Endothelial cell of umbilical vein (primary cell): ENCODE measurements at regions not wholly inside any gene's neighbourhood (a gene's known extent, or its start where the extent isn't known, plus 50 kb on each side); places are given as distances from the start of the nearest gene placed in this dataset.

Source experiments
- BruUV-seq: library from RNA; stranded (reverse); fragments of 400-500 nt; replicated peaks from 2 replicates; lab custom pipeline; 2021; lab: Mats Ljungman, UMichigan
- CTCF ChIA-PET: fragments of 300-600, 350-600 bp; sonication (Branson Sonifier 250); formaldehyde crosslinking; loops from one replicate; lab custom pipeline; 2021; ENCODE audit warnings: antibody characterized with exemption, inconsistent platforms; lab: Charles Lee
- POLR2A ChIA-PET: fragments of 300-600, 350-600 bp; sonication (Branson Sonifier 250); formaldehyde crosslinking; loops from one replicate; lab custom pipeline; 2021; ENCODE audit warnings: antibody characterized with exemption, inconsistent platforms; lab: Charles Lee
- DNase-seq: peaks from one replicate; pipeline ENCODE4 v3.0.0-alpha.2; 2011; ENCODE audit warnings: low read depth, low spot score
- FAIRE-seq: peaks from 2 replicates; lab custom pipeline; 2011; peaks lifted over from hg19 to GRCh38; lab: Jason Lieb, UNC
- H2AFZ ChIP-seq: 2 replicates; pipeline ENCODE4 v1.6.0; 2012; ENCODE audit warnings: low read depth, low read length, control low read depth, inconsistent platforms
- H3K27ac ChIP-seq: 2 replicates; pipeline ENCODE4 v1.5.1; 2011; ENCODE audit warnings: low read depth, mild to moderate bottlenecking, control low read depth, low read length, moderate library complexity; ENCODE audit not compliant: insufficient read depth
- H3K27me3 ChIP-seq, 2 experiments: 2 replicates each; pipeline versions ENCODE4 v1.6.0 to v1.6.1; 2011; ENCODE audit warnings: low read length in 2 of 2, mixed read lengths in 1 of 2; ENCODE audit not compliant: control insufficient read depth in 2 of 2, insufficient read depth in 2 of 2
- H3K36me3 ChIP-seq, 2 experiments: 2 replicates in 1 of 2; 3 replicates in 1 of 2; pipeline ENCODE4 v1.5.1; 2011; ENCODE audit warnings: low read length in 2 of 2, mild to moderate bottlenecking in 1 of 2, moderate library complexity in 1 of 2; ENCODE audit not compliant: control insufficient read depth in 2 of 2, insufficient read depth in 2 of 2; ENCODE audit errors: extremely low read depth in 1 of 2
- H3K4me1 ChIP-seq: 3 replicates; pipeline ENCODE4 v1.5.1; 2011; ENCODE audit warnings: mild to moderate bottlenecking, low read length; ENCODE audit not compliant: control insufficient read depth, insufficient read depth; ENCODE audit errors: extremely low read depth
- H3K4me2 ChIP-seq: 2 replicates; pipeline ENCODE4 v1.6.1; 2011; ENCODE audit warnings: low read length, control low read depth, mixed read lengths; ENCODE audit not compliant: insufficient read depth
- H3K4me3 ChIP-seq, 3 experiments: fragments of 200-600 bp in 1 of 3; sonication (generic), shearing (Covaris generic) in 1 of 3; replicated peaks in 1 of 3; 2 replicates each; pipeline ENCODE4 v1.5.1; 2011 to 2016; ENCODE audit warnings: control low read depth in 3 of 3, low read length in 3 of 3, mild to moderate bottlenecking in 2 of 3, inconsistent platforms in 1 of 3, low read depth in 1 of 3, moderate library complexity in 1 of 3; ENCODE audit not compliant: insufficient read depth in 1 of 3
- H3K79me2 ChIP-seq: 2 replicates; pipeline ENCODE4 v1.6.0; 2012; ENCODE audit warnings: low read length, inconsistent platforms; ENCODE audit not compliant: control insufficient read depth, insufficient read depth
- H3K9ac ChIP-seq: replicated peaks from 2 replicates; pipeline ENCODE3; 2011; ENCODE audit warnings: low read length, control low read depth; ENCODE audit not compliant: insufficient read depth; ENCODE audit errors: extremely low read depth
- H3K9me1 ChIP-seq: replicated peaks from 3 replicates; pipeline ENCODE4 v1.6.0; 2011; ENCODE audit warnings: mild to moderate bottlenecking, low read length; ENCODE audit not compliant: control insufficient read depth, insufficient read depth; ENCODE audit errors: extremely low read depth
- H3K9me3 ChIP-seq: replicated peaks from 2 replicates; pipeline ENCODE4 v1.5.1; 2012; ENCODE audit warnings: low read length, inconsistent platforms; ENCODE audit not compliant: control insufficient read depth, insufficient read depth
- H4K20me1 ChIP-seq: replicated peaks from 2 replicates; pipeline ENCODE3; 2011; ENCODE audit warnings: mild to moderate bottlenecking, low read length; ENCODE audit not compliant: control insufficient read depth, insufficient read depth; ENCODE audit errors: extremely low read depth
- EZH2 ChIP-seq: IDR thresholded peaks from 2 replicates; pipeline ENCODE4 v1.6.1; 2012; ENCODE audit warnings: borderline replicate concordance, low read depth, mild to moderate bottlenecking, moderate library complexity, low read length, inconsistent platforms; ENCODE audit not compliant: severe bottlenecking
- GATA2 ChIP-seq: IDR thresholded peaks from 2 replicates; pipeline ENCODE4 v1.7.0; 2011; ENCODE audit warnings: low read depth, mild to moderate bottlenecking, moderate library complexity, mixed read lengths, low read length; ENCODE audit not compliant: insufficient read length, insufficient read depth
- JUN ChIP-seq: IDR thresholded peaks from 2 replicates; pipeline ENCODE4 v1.6.1; 2011; ENCODE audit warnings: borderline replicate concordance, low read depth; ENCODE audit not compliant: insufficient read length, insufficient read depth
- dilution Hi-C: fragments of 300-500 bp; cut with MboI; formaldehyde crosslinking; loops from one replicate; pipeline ENCODE4 v1.15.0; 2019; ENCODE audit warnings: low sequenced_read_pairs; ENCODE audit not compliant: extremely low pct_ligation_motif_present
- intact Hi-C: fragments of 100-400 bp; cut with micrococcal nuclease; formaldehyde crosslinking; loops from one replicate; pipeline ENCODE4 v1.10.0; 2022

DNA sequence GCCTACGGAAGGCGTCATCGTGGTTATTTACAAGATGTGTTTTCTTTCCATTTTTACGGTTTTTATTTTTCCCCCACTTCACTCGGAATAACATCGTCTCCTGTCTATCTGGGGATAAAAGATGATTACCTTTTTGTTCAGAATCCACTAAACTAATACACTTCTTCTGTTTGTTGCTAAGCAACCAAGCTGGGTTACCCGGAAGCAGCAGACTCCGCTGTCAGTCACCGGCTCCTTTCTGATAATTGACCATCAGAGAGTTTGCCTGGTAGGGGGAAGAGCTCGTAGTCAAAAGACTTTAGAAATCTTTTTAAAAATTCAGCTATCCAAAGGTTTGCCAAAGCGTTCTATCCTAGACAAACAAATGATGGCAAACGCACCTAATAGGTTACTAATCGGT lies 75.0 kb upstream of the SFMBT2 start:
- no peak for DNase-seq
- ChIA-PET CTCF (no interaction called here), POLR2A (no interaction called here)
- dilution Hi-C loops = no loop called here
- H3K9ac ChIP-seq = no peak overlapping the region
- no peaks in the 10 kb centered on the region for H3K9me3 ChIP-seq
- no peak for TF ChIP-seq EZH2
- no peaks in the 10 kb centered on the region for H3K27me3 ChIP-seq
- H3K4me1 ChIP-seq = no peaks in the 10 kb centered on the region
- no peak overlapping the region for H3K27ac ChIP-seq
- H3K9me1 ChIP-seq = no peaks in the 10 kb centered on the region
- H4K20me1 ChIP-seq = no peaks in the 10 kb centered on the region
- FAIRE-seq = no peak
- intact Hi-C loops = no loop called here
- no peak overlapping the region for H3K4me3 ChIP-seq
- H3K79me2 ChIP-seq = no peaks in the 10 kb centered on the region
- BruUV-seq = no TSS peak
- no peak overlapping the region for H2AFZ ChIP-seq
- H3K36me3 ChIP-seq = no peaks in the 10 kb centered on the region
- no peak overlapping the region for H3K4me2 ChIP-seq

DNA sequence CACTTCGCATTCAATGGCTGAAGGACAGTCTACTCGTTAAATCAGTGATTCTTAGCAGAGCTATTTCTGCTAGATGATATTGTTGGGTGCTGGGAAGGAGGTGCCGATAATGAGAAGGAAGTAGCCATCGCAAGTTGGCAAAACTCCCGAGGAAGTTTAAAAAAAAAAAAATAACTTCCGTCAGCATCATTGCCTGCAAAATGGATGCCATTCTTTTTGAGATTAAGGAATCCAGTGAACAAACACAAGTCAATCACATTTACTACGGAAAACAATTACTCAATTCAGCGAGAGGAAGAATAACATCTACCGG lies 74.4 kb upstream of the SFMBT2 start:
- H2AFZ ChIP-seq = no peak overlapping the region
- H3K36me3 ChIP-seq = no peaks in the 10 kb centered on the region
- TF ChIP-seq JUN (no peak), GATA2 (no peak)
- DNase-seq = no peak
- no peak overlapping the region for H3K9ac ChIP-seq
- H3K9me3 ChIP-seq = no peaks in the 10 kb centered on the region
- CTCF ChIA-PET = no interaction called here
- no peaks in the 10 kb centered on the region for H3K27me3 ChIP-seq
- no peaks in the 10 kb centered on the region for H3K9me1 ChIP-seq
- H3K4me2 ChIP-seq = no peak overlapping the region
- H3K4me1 ChIP-seq = no peaks in the 10 kb centered on the region
- H4K20me1 ChIP-seq = no peaks in the 10 kb centered on the region
- POLR2A ChIA-PET = no interaction called here
- no peak overlapping the region for H3K27ac ChIP-seq
- BruUV-seq = no TSS peak
- dilution Hi-C loops (no loop called here), intact Hi-C loops (no loop called here)
- no peak for FAIRE-seq
- no peak overlapping the region for H3K4me3 ChIP-seq
- H3K79me2 ChIP-seq = no peaks in the 10 kb centered on the region
